ENCODE measurements at regions not wholly inside any gene's neighbourhood (a gene's known extent, or its start where the extent isn't known, plus 50 kb on each side); places are given as distances from the start of the nearest gene placed in this dataset.

DNA sequence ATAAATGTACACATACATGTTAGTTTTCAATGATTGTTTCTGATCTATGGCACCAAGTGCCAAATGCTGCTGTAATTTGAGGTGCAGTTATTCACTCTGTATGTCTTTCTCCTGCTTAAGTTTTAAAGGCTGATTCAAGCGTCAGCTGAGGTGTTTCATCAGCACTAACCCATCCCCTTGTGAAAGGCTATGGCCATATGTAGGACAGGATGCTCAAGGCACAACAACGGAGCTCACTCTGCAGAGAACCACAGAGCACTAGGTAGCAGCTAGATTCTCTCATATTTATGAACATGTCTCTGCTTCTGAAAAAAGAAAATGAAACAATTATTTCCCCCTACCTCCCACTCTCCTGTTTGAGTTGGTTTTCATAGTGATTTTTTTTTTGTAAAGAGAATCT, 340.0 kb upstream of the TMCO5A start:
- Histone ChIP-seq H3K27me3 (ENCODE audit: insufficient read depth, poor library complexity, severe bottlenecking) (no peaks in the 10 kb centered on the region), H3K4me3 (replicated peaks; ENCODE audit: insufficient read depth, low read length) (no peak overlapping the region), H3K27ac (replicated peaks) (no peak overlapping the region)
- no peak for TF ChIP-seq SPI1 (IDR thresholded peaks at IDR 0.05; ENCODE audit: borderline replicate concordance, low read depth)
- no peak for TF ChIP-seq GABPA (IDR thresholded peaks at IDR 0.05; ENCODE audit: low read depth)
- no peak for DNase-seq (ENCODE audit: low read depth in 1 of 2, low spot score in 1 of 2)

DNA sequence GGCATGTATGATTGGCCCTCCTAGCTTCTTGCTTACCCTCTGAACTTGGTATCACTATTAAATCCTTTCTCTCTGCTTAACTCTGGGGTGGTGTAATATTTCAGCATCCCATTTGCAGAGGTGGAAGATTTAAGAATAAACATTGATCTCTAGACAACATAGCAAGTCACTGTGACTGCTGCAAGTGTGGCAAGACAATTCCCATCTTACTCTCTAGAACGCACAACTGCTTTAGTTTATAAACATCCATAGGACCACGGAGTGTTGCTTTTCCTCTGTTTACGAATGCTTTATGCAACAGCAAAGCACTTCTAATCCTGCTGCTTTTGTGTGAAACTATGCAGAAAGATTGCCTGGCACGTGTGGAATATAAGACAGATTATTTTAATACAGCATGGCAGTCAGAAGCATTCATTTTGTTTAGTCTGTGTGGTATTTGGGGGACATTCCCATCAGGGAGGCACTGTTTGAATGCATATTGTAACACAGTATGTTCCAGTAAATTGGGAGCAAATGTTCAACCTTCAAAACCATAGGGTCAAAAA, 338.9 kb upstream of the TMCO5A start:
- Histone ChIP-seq H3K27ac (replicated peaks) (no peak overlapping the region), H3K4me3 (replicated peaks; ENCODE audit: insufficient read depth, low read length) (no peak overlapping the region), H3K27me3 (ENCODE audit: insufficient read depth, poor library complexity, severe bottlenecking) (no peaks in the 10 kb centered on the region)
- no peak for DNase-seq (ENCODE audit: low read depth in 1 of 2, low spot score in 1 of 2)
- TF ChIP-seq POLR2AphosphoS5 (IDR thresholded peaks at IDR 0.05; ENCODE audit: low read depth) (no peak), GABPA (IDR thresholded peaks at IDR 0.05; ENCODE audit: low read depth) (no peak), SPI1 (IDR thresholded peaks at IDR 0.05; ENCODE audit: borderline replicate concordance, low read depth) (no peak)
- TF ChIP-seq, protein P1, sequence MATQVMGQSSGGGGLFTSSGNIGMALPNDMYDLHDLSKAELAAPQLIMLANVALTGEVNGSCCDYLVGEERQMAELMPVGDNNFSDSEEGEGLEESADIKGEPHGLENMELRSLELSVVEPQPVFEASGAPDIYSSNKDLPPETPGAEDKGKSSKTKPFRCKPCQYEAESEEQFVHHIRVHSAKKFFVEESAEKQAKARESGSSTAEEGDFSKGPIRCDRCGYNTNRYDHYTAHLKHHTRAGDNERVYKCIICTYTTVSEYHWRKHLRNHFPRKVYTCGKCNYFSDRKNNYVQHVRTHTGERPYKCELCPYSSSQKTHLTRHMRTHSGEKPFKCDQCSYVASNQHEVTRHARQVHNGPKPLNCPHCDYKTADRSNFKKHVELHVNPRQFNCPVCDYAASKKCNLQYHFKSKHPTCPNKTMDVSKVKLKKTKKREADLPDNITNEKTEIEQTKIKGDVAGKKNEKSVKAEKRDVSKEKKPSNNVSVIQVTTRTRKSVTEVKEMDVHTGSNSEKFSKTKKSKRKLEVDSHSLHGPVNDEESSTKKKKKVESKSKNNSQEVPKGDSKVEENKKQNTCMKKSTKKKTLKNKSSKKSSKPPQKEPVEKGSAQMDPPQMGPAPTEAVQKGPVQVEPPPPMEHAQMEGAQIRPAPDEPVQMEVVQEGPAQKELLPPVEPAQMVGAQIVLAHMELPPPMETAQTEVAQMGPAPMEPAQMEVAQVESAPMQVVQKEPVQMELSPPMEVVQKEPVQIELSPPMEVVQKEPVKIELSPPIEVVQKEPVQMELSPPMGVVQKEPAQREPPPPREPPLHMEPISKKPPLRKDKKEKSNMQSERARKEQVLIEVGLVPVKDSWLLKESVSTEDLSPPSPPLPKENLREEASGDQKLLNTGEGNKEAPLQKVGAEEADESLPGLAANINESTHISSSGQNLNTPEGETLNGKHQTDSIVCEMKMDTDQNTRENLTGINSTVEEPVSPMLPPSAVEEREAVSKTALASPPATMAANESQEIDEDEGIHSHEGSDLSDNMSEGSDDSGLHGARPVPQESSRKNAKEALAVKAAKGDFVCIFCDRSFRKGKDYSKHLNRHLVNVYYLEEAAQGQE (IDR thresholded peaks at IDR 0.05; ENCODE audit: insufficient replicate concordance, low read depth): no peak
- TF ChIP-seq, protein P2, sequence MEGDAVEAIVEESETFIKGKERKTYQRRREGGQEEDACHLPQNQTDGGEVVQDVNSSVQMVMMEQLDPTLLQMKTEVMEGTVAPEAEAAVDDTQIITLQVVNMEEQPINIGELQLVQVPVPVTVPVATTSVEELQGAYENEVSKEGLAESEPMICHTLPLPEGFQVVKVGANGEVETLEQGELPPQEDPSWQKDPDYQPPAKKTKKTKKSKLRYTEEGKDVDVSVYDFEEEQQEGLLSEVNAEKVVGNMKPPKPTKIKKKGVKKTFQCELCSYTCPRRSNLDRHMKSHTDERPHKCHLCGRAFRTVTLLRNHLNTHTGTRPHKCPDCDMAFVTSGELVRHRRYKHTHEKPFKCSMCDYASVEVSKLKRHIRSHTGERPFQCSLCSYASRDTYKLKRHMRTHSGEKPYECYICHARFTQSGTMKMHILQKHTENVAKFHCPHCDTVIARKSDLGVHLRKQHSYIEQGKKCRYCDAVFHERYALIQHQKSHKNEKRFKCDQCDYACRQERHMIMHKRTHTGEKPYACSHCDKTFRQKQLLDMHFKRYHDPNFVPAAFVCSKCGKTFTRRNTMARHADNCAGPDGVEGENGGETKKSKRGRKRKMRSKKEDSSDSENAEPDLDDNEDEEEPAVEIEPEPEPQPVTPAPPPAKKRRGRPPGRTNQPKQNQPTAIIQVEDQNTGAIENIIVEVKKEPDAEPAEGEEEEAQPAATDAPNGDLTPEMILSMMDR (IDR thresholded peaks at IDR 0.05; ENCODE audit: insufficient read depth, low read length): no peak

DNA sequence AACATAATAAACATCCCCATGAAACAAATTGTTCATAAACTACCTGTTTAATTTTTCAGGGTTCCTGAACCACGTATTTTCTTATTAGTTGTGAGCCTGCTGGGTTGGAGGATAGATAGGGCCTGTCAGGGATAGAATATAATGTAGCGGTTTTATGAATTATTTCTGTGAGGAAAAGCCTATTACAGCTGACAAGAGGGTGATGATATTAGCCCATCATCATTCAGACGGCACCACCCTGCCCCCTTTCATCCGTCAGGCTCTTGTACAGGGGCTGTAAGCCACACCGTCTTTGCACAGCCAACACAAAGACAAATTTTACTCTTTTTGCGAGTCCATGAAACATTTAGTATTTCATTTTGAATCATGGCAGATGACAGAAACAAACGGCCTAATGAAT, 335.3 kb upstream of the TMCO5A start:
- Histone ChIP-seq H3K27ac (replicated peaks) (no peak overlapping the region), H3K27me3 (ENCODE audit: insufficient read depth, poor library complexity, severe bottlenecking) (no peaks in the 10 kb centered on the region), H3K4me3 (replicated peaks; ENCODE audit: insufficient read depth, low read length) (no peak overlapping the region)
- no peak for DNase-seq (ENCODE audit: low read depth in 1 of 2, low spot score in 1 of 2)
- TF ChIP-seq SPI1 (IDR thresholded peaks at IDR 0.05; ENCODE audit: borderline replicate concordance, low read depth): no peak
- TF ChIP-seq, protein P2 (IDR thresholded peaks at IDR 0.05; ENCODE audit: insufficient read depth, low read length): no peak
- TF ChIP-seq POLR2AphosphoS5 (IDR thresholded peaks at IDR 0.05; ENCODE audit: low read depth): no peak
- TF ChIP-seq, protein P1 (IDR thresholded peaks at IDR 0.05; ENCODE audit: insufficient replicate concordance, low read depth): no peak
- no peak for TF ChIP-seq GABPA (IDR thresholded peaks at IDR 0.05; ENCODE audit: low read depth)

DNA sequence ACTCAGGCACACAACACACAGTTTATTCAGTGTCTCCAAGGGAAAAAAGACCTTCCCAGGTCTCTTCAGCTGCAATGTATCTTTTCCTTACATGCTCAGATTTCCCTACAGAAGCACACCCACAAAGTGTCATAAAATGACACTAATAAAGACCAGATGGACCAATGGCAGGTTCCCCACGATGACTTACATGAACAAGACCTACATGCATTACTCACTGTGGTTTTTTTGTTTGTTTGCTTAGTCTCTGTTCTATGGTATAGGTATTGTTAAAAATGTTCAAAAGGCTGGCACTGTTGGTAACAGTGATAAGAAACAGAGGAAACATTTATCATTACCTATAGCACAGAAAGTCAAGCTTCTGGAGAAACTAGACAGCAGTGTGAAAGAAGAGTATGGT, 318.2 kb upstream of the TMCO5A start:
- TF ChIP-seq, protein P1 (IDR thresholded peaks at IDR 0.05; ENCODE audit: insufficient replicate concordance, low read depth): no peak
- no peak for TF ChIP-seq GABPA (IDR thresholded peaks at IDR 0.05; ENCODE audit: low read depth)
- TF ChIP-seq POLR2AphosphoS5 (IDR thresholded peaks at IDR 0.05; ENCODE audit: low read depth): no peak
- no peak for TF ChIP-seq SPI1 (IDR thresholded peaks at IDR 0.05; ENCODE audit: borderline replicate concordance, low read depth)
- TF ChIP-seq, protein P2 (IDR thresholded peaks at IDR 0.05; ENCODE audit: insufficient read depth, low read length): no peak
- DNase-seq (ENCODE audit: low read depth in 1 of 2, low spot score in 1 of 2): no peak
- H3K27me3 ChIP-seq (ENCODE audit: insufficient read depth, poor library complexity, severe bottlenecking): no peaks in the 10 kb centered on the region
- H3K4me3 ChIP-seq (replicated peaks; ENCODE audit: insufficient read depth, low read length): no peak overlapping the region
- H3K27ac ChIP-seq (replicated peaks): no peak overlapping the region

All from HL-60 (cell line).